ENCODE measurements at regions not wholly inside any gene's neighbourhood (a gene's known extent, or its start where the extent isn't known, plus 50 kb on each side); places are given as distances from the start of the nearest gene placed in this dataset.
"Not testable (repeated sequence)": the region's sequence is repeated elsewhere in the genome, so short reads cannot be mapped to it uniquely, and the experiment has no call there.

DNA sequence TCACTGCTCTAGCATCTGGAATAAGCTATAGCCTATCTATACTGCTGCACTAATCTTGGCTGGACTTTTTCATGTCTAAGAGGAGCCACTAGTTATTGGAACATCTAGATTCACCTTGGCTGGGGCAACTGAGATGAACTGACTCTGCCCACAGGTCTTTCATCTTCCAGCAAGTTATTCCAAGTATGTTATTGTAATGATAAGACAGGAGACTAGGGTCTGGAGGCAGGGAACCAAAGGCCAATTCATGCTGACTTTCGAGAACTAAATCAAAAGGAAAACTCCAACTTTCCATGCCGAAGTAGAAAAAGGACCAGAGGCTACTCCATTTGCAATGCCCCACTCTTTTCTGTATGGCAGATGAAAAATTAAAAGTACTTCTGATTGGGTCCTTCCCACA is 1243.0 kb upstream of the RAG2 start:
- no peak for DNase-seq

DNA sequence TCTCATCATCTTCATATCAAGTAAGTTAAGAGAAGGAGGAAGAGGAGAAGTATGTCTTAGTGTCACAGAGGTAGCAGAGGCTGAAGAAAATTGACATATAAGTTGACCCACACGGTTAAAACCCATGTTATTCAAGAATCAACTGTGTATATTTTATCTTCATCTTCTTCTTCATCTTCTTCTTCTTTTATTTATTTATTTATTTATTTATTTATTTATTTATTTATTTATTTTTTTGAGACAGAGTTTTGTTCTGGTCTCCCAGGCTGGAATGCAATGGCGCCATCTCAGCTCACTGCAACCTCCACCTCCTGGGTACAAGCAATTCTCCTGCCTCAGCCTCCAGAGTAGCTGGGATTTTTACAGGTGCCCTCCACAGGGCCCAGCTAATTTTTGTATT is 1242.3 kb upstream of the RAG2 start:
- DNase-seq = not testable (repeated sequence)

DNA sequence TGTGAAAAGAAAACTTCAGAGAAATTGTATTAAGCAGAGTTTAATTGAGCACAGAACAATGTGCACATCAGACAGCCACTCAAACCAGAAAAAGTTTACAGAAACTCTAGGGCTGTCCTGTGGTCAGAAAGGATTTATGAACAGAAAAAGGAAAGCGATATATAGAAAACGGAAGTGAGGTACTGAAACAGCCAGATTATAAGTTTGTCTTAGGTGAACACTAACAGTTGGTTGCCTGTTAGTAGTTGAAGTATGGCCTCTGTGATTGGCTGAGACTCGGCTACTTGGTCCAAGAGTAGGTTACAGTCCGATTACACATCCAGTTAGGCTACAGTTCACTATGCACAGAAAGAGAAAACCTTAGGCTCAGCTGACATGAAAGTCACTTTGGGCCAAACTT is 1232.5 kb upstream of the RAG2 start:
- no peak for DNase-seq

DNA sequence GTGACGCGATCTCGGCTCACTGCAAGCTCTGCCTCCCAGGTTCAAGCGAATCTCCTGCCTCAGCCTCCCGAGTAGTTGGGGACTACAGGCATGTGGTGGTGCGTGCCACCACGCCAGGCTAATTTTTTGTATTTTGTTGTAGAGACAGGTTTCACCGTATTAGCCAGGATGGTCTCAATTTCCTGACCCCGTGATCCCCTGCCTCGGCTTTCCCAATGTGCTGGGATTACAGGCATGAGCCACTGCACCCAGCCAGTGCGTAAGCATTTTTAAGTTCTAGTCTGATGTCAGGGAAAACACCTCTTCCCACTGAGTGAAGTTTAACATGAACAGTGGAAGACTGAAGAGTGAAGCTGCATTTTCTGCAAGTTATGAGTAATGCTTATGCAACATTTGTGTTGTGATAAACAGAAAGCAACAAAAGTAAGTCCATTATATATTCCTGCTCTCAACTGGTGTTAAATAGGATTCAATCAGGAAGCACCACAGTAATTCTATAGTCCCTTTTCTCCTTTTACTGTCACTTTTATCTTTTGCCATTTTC is 1219.8 kb upstream of the RAG2 start:
- no peak for DNase-seq

DNA sequence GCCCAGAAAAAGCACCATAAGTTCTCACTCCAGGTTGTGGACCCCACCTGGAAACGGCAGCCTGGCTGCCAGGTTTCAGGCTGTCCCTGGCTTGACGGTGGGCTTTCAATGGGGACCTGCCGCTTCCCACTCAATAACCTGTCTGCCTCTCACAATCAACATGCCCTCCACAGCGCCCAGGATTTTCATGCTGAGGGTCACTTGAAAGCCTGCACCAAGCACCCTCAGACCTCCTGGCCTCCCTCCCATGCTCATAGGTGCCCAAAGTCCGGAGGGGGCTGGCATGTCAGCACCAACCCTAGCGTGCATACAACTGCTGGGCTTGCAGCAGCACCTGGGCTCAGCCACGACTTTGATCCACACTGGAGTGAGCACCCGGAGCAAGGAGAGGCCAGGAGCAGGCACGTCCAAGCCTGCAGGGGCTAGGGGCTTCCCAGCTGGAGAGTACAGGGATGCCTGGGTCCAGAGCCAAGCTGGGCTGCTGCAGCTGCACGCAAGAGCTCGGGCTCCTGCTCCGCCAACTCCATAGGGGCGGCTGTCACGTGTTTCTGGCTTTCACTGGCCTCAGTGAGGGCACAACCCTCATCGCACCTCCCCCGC is 1214.3 kb upstream of the RAG2 start:
- DNase-seq = no peak

DNA sequence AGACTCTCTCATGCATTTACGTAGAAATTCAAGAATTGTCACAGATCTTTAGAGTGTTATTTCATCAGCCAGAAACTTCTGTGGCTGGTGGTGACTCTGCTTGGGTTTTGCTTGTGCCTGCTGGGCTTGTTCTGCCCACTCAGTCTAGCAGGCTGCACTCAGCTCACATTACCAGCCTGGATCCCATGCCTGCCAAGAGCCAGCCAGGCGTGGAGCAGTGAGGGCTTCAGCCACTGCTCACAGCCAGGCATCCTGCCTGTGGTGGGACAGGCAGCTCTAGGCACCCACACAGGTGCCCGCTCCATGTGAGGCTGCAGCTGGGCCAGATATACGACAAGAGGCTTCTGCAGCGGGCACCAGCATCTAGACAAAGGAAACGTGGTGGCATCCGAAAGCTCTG is 1213.3 kb upstream of the RAG2 start:
- DNase-seq = no peak

DNA sequence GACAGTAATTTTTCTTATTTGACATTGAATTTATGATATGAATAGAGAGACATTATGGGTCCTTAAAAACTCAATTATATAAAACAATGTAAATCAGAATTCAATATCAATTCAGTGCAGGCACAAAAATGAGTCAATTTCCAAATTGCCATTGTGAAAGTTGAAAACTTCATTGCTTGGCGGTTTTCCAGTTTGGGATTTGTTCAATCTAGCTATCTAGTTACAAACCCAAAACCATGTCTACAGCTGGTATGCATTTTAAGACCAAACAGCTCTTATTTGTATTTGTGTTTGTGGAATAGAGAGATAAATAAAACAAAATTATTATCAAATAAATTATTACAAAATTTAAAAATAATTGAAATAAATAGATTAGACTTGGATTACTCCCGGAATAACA is 1206.6 kb upstream of the RAG2 start:
- DNase-seq = peak; percentile 4

DNA sequence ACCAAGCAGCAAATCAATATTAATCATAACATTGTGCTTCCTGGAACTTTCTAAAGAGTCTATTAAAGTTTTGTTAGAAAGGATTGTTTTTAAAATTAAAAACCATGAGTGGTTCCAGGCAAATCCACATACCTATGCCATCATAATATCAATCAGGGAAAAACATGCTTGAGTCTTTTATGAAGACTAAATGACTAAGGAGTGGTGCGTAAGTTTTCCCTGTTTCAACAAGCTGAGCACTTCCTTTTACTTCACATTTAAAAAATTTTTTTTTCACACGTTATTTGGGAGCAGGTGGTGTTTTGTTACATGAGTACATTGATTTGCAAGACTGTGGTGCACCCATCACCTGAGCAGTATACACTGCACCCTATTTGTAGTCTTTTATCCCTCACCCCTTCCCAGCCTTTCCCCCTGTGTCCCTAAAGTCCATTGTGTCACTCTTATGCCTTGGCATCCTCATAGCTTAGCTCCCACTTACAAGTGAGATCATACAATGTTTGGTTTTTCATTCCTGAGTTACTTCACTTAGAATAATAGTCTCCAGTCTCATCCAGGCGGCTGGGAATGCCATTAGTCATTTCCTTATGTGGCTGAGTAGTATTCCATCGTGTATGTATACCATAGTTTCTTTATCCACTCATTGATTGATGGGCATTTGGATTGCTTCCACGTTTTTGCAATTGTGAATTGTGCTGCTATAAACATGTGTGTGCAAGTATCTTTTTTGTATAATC is 1190.3 kb upstream of the RAG2 start:
- peak; percentile 93 for DNase-seq

DNA sequence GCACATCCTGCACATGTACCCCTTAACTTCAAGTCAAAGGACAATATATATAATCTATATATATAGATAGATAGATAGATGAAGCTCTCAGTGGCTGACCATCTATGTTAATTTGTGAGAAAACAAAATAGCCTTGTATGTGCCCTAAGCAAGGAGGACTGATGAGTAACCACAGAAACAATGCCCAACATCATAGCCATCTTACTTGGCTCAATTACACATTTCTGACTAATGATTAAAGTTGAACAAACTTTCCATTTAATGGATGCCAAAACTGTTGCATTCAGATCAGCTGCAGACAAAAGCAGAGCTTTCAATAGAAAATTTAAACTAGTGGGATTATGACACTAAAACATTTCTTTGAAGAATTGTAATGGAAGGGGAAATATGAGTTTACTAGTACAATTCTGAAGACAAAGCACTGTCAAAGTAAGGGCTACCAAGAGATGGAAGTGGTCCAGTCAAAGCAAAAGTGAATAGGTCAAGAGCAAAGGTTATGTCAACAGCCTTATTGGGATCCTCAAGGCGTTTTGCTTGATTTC is 1188.2 kb upstream of the RAG2 start:
- DNase-seq = peak; percentile 57

DNA sequence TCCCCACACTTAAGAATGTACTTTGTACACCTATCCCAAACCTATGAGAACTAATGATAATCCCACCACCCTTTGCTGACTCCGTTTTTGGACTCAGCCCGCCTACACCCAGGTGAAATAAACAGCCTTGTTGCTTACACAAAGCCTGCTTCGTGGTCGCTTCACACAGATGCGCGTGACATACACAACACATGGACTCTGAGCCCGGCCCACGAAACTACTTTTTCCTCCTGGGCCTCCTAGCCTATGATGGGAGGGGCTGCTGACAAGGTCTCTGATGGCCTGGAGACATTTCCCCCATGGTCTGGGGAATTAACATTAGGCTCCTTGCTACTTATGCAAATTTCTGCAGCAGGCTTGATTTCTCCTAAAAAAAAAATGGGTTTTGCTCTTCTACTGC is 1176.4 kb upstream of the RAG2 start:
- DNase-seq = no peak

DNA sequence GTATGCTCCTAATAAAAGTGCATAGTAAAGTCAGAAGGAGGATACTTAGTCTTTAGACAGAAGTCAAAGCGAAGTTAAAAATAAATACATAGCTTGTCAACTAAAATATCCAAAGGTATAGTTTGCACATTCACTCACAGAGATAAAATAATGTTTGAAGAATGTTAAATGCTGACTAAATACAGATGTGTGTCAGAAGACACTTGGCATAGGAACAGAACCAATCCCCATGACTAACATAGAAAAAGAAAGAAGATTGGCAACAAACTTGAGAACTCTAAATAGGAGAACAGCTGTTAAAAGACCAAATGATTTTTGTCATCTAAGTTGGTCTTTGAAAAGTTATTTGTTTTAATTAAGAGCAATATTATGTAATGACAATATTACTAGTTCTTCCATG is 1172.1 kb upstream of the RAG2 start:
- peak; percentile 23 for DNase-seq

DNA sequence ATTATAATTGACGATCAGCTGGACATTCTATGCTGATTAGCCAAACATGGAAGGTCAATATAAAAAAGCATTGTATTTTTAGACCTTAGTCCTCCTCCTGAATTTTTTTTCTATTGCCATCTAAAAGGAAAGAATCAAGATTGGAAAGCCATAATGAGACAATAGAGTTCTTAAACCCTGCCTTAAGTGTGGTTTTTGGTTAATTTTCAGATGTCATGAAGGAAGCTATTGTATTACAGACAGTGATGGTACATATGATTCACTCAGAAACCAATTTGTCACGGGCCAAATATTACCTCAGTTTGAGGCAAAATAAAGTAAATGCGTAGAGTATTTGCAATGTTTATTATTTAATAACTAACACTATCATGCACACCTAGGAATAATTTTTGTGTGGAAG is 1164.0 kb upstream of the RAG2 start:
- DNase-seq = no peak

DNA sequence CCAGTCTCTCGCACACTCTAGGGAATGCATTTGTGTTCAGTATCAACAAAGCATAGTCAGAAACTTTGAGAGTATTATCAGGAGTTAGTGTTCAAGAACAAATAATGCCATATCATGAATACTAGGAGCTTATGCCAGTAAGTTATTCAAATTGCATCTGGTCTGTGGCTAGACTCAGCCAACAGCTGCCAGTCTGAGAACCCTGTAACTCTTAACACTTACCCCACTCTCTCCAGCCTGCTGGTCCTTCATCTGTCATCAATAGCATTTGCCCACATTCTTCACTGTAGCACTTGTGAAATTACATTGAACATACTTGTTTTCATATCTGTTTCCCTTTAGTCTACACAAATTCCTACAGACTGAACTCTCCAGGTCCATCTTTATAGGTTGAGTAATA is 1157.5 kb upstream of the RAG2 start:
- DNase-seq = no peak

DNA sequence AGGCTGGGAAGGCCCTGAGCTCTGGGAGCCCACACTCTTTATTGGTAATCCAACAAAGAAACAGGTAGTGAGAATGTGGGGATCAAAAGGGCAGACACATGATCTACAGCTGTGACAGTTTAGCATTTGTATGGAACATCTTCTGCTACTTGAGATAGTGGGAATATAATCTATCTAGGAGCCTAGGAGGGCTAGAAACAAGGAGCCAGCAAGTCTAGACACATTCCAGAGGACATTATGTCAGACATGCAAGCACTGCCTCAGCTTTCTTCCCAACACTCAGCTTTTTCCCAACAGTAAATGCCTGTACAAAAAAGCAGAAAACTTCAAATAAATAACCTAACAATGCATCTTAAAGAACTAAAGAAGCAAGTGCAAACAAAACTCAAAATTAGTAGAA is 1150.6 kb upstream of the RAG2 start:
- DNase-seq = peak; percentile 4

DNA sequence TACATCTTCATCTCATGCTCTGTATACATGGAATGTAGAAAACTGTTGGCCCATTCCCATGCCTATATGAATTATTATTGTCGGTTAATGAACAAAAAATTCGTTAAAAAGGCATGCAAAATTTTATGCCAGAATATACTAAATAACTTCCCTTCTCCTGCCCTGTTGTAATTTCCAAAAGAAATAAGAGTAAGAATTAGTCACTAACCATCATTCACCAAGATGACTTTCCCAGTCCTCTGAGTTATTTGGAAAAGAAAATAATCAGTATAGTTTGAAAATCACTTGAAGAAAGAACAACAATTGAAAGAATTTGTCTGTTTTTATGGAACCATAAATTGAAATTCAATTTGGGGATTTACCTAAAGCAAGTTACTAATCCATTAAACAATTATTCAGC is 1149.1 kb upstream of the RAG2 start:
- peak; percentile 5 for DNase-seq

DNA sequence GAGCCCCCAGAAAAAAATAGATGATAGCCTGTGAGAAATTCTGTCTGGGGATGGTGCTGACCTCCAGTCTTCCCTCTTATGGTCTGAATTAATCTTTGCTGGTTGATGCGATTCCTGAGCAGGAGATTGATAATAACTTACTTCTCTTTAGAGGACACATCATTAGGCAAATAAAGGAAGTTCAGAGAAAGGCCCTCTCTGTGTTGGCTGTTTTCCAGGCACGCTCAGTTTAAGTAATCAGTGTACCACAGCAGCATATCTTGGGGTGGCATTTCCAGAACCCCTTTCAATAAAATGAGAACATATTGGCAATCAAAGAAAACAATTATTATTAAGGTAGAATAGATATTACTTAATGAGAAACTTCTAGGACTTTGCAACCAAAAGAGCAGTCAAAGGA is 1129.3 kb upstream of the RAG2 start:
- DNase-seq = no peak

DNA sequence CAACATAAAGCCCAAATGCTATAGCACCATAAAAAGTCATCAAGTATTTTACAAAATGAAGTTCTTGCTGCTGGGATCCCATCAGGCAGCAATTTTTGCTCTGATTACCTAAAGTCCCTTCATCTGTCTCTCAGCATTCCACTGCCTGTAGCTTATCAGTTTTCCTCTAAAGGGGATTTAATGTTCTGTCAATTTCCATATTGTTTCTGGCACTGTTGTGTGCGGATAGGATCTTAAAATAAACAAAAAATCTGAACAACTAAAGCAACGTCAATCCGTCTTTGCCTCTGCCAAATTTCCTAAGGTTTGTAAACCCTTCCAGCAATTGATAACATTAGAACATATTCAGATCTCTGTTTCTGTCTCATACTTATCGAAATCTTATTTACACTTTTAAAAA is 1126.3 kb upstream of the RAG2 start:
- no peak for DNase-seq

DNA sequence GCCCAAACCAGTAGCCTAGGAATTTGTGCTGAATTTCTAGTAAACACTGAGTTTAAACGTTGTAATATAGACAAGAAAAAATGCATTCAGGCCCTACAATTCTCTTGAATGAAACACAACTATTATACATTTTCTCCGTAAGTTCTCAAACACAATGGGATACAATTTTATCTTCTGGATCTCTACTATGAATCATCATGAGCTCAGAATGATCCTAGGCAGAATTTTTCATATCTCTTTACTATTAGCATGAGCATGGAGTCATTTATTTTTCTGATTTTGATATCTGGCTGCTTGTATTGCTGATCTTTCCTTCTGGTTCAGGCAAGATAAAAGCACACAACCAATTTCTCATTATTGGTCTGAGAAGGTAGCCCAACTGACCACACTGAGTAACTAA is 1123.4 kb upstream of the RAG2 start:
- DNase-seq = no peak

DNA sequence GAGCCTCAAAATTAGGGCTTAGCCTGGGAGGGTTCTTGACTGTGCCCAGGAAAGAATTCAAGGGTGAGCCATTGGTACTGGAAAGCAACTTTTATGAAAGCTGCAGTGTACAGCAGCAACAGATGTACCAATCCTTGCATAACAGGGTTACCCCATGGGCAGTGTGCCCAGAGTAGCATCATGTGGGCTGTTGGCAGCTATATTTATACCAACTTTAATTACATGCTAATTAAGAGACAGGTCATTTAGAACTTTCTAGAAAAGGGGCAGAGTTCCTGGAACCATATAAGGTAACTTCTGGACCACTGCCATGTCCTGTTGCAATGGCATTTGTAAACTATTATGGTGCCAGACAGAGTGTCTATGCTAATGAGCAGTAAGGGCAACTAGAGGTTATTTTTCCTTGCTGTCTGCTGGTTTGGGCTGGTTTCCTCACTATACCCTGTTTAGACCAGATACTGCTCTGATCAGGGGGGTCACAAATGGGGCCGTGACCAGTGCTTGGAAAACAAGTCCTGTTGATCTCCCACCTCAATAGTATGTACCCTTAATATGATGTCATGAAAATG is 1120.5 kb upstream of the RAG2 start:
- DNase-seq = no peak

DNA sequence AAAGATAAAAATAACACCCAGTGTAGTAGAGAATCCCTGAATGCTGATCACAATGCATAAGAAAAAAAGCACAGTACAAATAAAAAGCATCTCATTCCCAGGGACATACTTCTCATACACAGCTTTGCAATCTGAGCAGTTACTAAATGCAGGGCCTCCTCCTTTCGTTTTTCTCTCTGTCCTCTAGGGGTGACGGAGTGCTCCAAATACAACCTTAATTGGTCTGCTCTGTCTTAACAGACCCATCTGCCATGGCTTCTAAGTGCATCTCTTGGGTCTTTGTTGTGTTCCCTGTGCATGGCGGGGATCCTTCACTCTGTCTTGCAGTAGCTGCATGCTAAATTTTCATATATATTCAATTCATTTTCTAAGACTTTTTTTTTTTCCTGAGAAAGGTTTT is 1114.2 kb upstream of the RAG2 start:
- peak; percentile 7 for DNase-seq

DNA sequence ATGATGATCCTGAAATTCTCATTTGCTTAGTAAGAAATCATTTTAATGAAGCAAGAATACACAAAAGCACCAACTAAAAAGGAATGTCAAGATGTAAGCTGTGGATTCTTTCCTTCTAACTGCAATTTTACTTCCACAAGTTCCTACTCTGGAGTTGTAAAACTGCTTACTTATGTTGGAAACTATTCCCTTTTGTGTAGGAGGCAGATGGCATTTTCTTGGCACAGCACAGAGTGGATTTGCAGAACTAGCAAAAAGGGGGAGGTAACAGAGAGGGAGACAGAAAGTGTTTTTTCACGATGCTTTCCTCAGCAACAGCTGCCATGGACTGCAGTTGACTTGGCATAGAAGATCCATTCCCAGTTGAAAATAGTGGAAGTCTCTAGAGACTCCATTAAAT is 1112.0 kb upstream of the RAG2 start:
- DNase-seq = peak; percentile 37

DNA sequence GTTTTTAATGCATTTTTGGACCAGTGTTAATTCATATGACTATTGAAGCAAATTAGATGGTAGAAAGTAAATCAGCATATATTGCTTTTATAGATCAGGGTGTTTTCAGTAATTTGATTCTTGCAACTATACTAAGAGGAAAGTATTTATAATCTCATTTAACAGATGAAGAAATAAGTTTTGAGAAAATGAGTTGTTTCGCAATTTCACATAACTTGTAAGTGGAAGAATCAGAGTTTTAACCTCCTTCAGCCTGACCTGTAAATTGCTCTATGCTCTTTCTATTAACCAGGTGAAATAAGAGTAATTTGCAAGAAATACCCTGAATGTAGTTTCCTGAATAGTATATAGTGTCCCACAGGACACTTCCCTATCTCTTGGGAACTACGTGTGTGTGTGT is 1106.8 kb upstream of the RAG2 start:
- no peak for DNase-seq

DNA sequence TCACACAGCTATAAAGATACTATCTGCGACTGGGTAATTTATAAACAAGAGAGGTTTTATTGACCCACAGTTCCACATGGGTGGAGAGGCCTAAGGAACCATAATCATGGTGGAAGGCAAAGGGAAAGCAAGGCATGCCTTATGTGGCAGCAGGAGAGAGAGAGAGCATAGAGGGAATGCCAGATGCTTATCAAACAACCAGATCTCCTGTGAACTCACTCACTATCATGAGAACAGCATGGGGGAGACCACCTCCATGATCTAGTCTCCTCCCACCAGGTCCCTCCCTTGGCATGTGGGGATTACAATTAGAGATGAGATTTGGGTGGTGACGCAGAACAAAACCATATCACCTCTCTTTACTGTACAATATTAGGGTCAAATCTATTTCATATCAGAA is 1101.6 kb upstream of the RAG2 start:
- no peak for DNase-seq

DNA sequence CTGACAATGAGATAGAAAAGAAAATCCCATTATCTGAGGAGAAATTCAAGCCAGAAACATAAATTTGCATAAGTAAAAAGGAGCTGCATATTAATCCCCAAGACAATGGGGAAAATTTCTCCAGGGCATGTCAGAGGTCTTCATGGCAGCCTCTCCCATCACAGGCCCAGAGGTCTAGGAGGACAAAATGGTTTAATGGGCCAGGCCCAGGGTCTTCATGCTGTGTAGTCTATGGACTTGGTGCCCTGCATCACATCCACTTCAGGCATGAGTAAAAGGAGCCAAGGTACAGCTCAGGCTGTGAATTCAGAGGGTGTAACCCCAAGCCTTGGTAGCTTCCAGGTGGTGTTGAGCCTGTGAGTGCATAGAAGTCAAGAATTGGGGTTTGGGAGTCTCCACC is 1097.2 kb upstream of the RAG2 start:
- no peak for DNase-seq
